ENCODE measurements at regions not wholly inside any gene's neighbourhood (a gene's known extent, or its start where the extent isn't known, plus 50 kb on each side); places are given as distances from the start of the nearest gene placed in this dataset.

GRCh38 chr22:48332438-48333322, 1495.0 kb downstream of the BRD1 start:
- DNase-seq, result no peak

GRCh38 chr22:48331691-48332220, 1495.9 kb downstream of the BRD1 start:
- DNase-seq, result no peak

- DNase-seq, result no peak
Measured at GRCh38 chr22:48331266-48331665, 1496.4 kb downstream of the BRD1 start.

GRCh38 chr22:48327721-48328120, 1500.0 kb downstream of the BRD1 start:
- no peak for DNase-seq

- no peak for DNase-seq
Measured at GRCh38 chr22:48323746-48324145, 1503.9 kb downstream of the BRD1 start.

GRCh38 chr22:48322907-48323306, 1504.8 kb downstream of the BRD1 start:
- DNase-seq, result no peak

GRCh38 chr22:48321986-48322545, 1505.6 kb downstream of the BRD1 start:
- no peak for DNase-seq

GRCh38 chr22:48320683-48321451, 1506.8 kb downstream of the BRD1 start:
- no peak for DNase-seq

- DNase-seq, result no peak
Measured at GRCh38 chr22:48320048-48320682, 1507.5 kb downstream of the BRD1 start.

GRCh38 chr22:48319321-48320047, 1508.2 kb downstream of the BRD1 start:
- DNase-seq, result no peak

GRCh38 chr22:48318575-48319320, 1508.9 kb downstream of the BRD1 start:
- DNase-seq, result no peak

GRCh38 chr22:48318173-48318572, 1509.5 kb downstream of the BRD1 start:
- DNase-seq, result no peak

GRCh38 chr22:48316257-48317250, 1511.1 kb downstream of the BRD1 start:
- DNase-seq, result no peak

GRCh38 chr22:48315439-48316256, 1512.0 kb downstream of the BRD1 start:
- DNase-seq, result no peak

GRCh38 chr22:48314073-48314472, 1513.6 kb downstream of the BRD1 start:
- no peak for DNase-seq

- DNase-seq, result no peak
Measured at GRCh38 chr22:48313175-48313830, 1514.4 kb downstream of the BRD1 start.

- DNase-seq, result no peak
Measured at GRCh38 chr22:48310740-48311139, 1516.9 kb downstream of the BRD1 start.

- DNase-seq, result no peak
Measured at GRCh38 chr22:48310289-48310688, 1517.4 kb downstream of the BRD1 start.

GRCh38 chr22:48309836-48310235, 1517.8 kb downstream of the BRD1 start:
- DNase-seq, result no peak

Data from activated naive CD4-positive, alpha-beta T cell treated with anti-CD3 and anti-CD28 coated beads, Interleukin-2, amount 50 U/mL, for 16 hours (primary cell).